Keratinocyte (primary cell): ENCODE measurements at regions not wholly inside any gene's neighbourhood (a gene's known extent, or its start where the extent isn't known, plus 50 kb on each side); places are given as distances from the start of the nearest gene placed in this dataset.

ENCODE experiments used
- EZH2 ChIP-seq: IDR thresholded peaks from one replicate; pipeline ENCODE4 v1.6.1; 2012; ENCODE audit warnings: inconsistent platforms, mild to moderate bottlenecking, low read length, moderate library complexity
- TF ChIP-seq, protein P1 (sequence below), 3 experiments: IDR thresholded peaks in 1 of 3; conservative IDR thresholded peaks in 1 of 3; optimal IDR thresholded peaks in 1 of 3; 2 replicates in 2 of 3; 3 replicates in 1 of 3; pipeline versions ENCODE3 to v1.5.1; 2011; ENCODE audit warnings: low read length in 3 of 3, mild to moderate bottlenecking in 3 of 3, moderate library complexity in 2 of 3, control low read depth in 1 of 3, inconsistent platforms in 1 of 3; ENCODE audit not compliant: insufficient read depth in 2 of 3; ENCODE audit errors: extremely low read depth in 1 of 3

DNA sequence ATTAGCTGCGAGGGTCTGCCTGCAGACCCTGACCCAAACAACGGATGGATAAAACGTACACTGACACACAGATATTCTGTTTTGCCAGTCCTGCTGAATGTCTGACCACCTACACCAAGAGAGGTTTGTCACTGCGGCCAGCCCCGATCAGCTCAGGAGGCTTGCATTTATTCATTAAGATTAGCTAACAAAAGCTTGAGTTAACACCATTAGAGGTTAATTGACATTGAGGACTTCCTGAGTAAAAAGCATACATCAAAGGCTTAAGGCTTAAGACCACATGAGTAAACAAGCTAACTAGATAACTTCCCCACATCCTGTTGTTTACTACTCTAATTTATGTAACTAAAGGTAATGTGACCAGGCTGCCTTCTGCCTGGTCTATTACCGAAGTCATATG is 198.1 kb upstream of the TRPC7 start:
- TF ChIP-seq, protein P1, sequence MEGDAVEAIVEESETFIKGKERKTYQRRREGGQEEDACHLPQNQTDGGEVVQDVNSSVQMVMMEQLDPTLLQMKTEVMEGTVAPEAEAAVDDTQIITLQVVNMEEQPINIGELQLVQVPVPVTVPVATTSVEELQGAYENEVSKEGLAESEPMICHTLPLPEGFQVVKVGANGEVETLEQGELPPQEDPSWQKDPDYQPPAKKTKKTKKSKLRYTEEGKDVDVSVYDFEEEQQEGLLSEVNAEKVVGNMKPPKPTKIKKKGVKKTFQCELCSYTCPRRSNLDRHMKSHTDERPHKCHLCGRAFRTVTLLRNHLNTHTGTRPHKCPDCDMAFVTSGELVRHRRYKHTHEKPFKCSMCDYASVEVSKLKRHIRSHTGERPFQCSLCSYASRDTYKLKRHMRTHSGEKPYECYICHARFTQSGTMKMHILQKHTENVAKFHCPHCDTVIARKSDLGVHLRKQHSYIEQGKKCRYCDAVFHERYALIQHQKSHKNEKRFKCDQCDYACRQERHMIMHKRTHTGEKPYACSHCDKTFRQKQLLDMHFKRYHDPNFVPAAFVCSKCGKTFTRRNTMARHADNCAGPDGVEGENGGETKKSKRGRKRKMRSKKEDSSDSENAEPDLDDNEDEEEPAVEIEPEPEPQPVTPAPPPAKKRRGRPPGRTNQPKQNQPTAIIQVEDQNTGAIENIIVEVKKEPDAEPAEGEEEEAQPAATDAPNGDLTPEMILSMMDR (optimal IDR thresholded peaks at IDR 0.05 in 1 of 3, IDR thresholded peaks at IDR 0.05 in 1 of 3, conservative IDR thresholded peaks at IDR 0.05 in 1 of 3; ENCODE audit: extremely low read depth in 1 of 3, insufficient read depth in 2 of 3, low read length in 3 of 3), result no peak
- TF ChIP-seq EZH2, result no peak
